BLaER1 (cell line): ENCODE measurements at regions not wholly inside any gene's neighbourhood (a gene's known extent, or its start where the extent isn't known, plus 50 kb on each side); places are given as distances from the start of the nearest gene placed in this dataset.

Source experiments
- H3K27ac ChIP-seq: shearing (Covaris generic); formaldehyde crosslinking; 2 replicates; pipeline ENCODE4 v1.8.1; 2022
- H3K27me3 ChIP-seq: shearing (Covaris generic); formaldehyde crosslinking; 2 replicates; pipeline ENCODE4 v1.8.1; 2022
- H3K36me3 ChIP-seq: shearing (Covaris generic); formaldehyde crosslinking; 2 replicates; pipeline ENCODE4 v1.8.1; 2022
- H3K4me1 ChIP-seq: shearing (Covaris generic); formaldehyde crosslinking; 2 replicates; pipeline ENCODE4 v1.8.1; 2022
- H3K4me2 ChIP-seq: shearing (Covaris generic); formaldehyde crosslinking; 2 replicates; pipeline ENCODE4 v1.8.1; 2022
- H3K4me3 ChIP-seq: shearing (Covaris generic); formaldehyde crosslinking; 2 replicates; pipeline ENCODE4 v1.8.1; 2022
- H3K9ac ChIP-seq: shearing (Covaris generic); formaldehyde crosslinking; 2 replicates; pipeline ENCODE4 v1.8.1; 2022
- H3K9me3 ChIP-seq: shearing (Covaris generic); formaldehyde crosslinking; 2 replicates; pipeline ENCODE4 v1.8.1; 2022
- H4K20me1 ChIP-seq: shearing (Covaris generic); formaldehyde crosslinking; 2 replicates; pipeline ENCODE4 v1.8.1; 2022
- Cebpa-rat ChIP-seq: shearing (Covaris generic); IDR thresholded peaks from 2 replicates; pipeline ENCODE4 v1.8.1; 2022

- Histone ChIP-seq H4K20me1 (no peaks in the 10 kb centered on the region), H3K36me3 (no peaks in the 10 kb centered on the region), H3K4me2 (no peak overlapping the region), H3K27ac (no peak overlapping the region), H3K9ac (no peak overlapping the region), H3K27me3 (no peaks in the 10 kb centered on the region), H3K4me1 (no peaks in the 10 kb centered on the region), H3K9me3 (peaks cover 8% of the 10 kb centered on the region), H3K4me3 (no peak overlapping the region)
- no peak for TF ChIP-seq Cebpa-rat
These were observed 139.9 kb upstream of the SLC22A23 start for GRCh38 chr6:3596766-3597165.

- H3K9me3 ChIP-seq, result no peaks in the 10 kb centered on the region
- TF ChIP-seq Cebpa-rat, result no peak
- no peak overlapping the region for H3K9ac ChIP-seq
- H3K4me3 ChIP-seq, result no peak overlapping the region
- no peaks in the 10 kb centered on the region for H3K36me3 ChIP-seq
- no peaks in the 10 kb centered on the region for H4K20me1 ChIP-seq
- no peaks in the 10 kb centered on the region for H3K27me3 ChIP-seq
- H3K4me2 ChIP-seq, result no peak overlapping the region
- H3K27ac ChIP-seq, result no peak overlapping the region
- no peaks in the 10 kb centered on the region for H3K4me1 ChIP-seq
These were observed 137.4 kb upstream of the SLC22A23 start for GRCh38 chr6:3594201-3594600.

DNA sequence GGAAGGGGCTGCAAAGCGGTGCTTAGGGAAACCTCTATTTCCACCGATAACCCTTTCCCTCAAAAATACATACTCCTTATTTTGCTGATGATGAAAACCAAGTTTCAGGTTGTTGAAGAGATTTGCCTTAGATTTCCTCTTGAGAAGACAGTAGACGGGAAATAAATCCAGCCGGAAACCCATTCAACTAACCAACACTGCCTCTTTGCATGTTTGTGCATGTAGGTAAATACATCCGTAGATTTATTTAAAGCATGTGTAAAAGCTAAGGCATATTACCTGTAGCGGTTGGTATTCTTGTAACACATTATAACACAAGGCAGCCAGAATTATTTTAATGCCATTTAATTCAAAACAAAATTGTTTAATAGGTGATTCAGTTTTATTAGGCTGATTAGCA lies 136.3 kb upstream of the SLC22A23 start:
- no peak for TF ChIP-seq Cebpa-rat
- no peak overlapping the region for H3K9ac ChIP-seq
- H4K20me1 ChIP-seq, result no peaks in the 10 kb centered on the region
- H3K27me3 ChIP-seq, result no peaks in the 10 kb centered on the region
- H3K4me1 ChIP-seq, result no peaks in the 10 kb centered on the region
- H3K9me3 ChIP-seq, result no peaks in the 10 kb centered on the region
- H3K4me3 ChIP-seq, result no peak overlapping the region
- no peak overlapping the region for H3K4me2 ChIP-seq
- H3K36me3 ChIP-seq, result no peaks in the 10 kb centered on the region
- no peak overlapping the region for H3K27ac ChIP-seq

GRCh38 chr6:3592371-3592941 lies 135.6 kb upstream of the SLC22A23 start:
- peaks cover 3% of the 10 kb centered on the region for H3K9me3 ChIP-seq
- H3K9ac ChIP-seq, result no peak overlapping the region
- no peaks in the 10 kb centered on the region for H3K27me3 ChIP-seq
- no peak for TF ChIP-seq Cebpa-rat
- H3K4me2 ChIP-seq, result no peak overlapping the region
- H3K36me3 ChIP-seq, result no peaks in the 10 kb centered on the region
- no peak overlapping the region for H3K4me3 ChIP-seq
- H3K27ac ChIP-seq, result no peak overlapping the region
- no peaks in the 10 kb centered on the region for H3K4me1 ChIP-seq
- H4K20me1 ChIP-seq, result no peaks in the 10 kb centered on the region

DNA sequence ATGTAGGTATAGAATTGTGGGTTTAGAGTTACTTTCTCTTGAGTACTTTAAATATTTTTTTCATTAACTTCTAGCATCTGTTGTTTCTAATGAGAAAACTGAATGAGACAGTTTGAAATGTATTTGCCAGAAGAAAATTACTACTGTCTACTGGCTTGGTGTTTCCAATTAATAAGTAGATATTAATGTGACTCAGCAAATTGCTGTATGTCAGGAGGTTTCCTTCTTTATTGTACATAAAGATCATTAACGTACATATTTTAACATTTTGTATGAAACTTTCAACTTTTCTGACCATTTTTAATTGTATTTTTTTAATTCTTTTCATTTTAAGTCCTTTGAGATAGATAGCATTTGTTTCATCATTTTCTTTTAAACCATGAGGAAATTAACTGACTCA lies 135.1 kb upstream of the SLC22A23 start:
- Histone ChIP-seq H3K9ac (no peak overlapping the region), H4K20me1 (no peaks in the 10 kb centered on the region), H3K4me2 (no peak overlapping the region), H3K27ac (no peak overlapping the region), H3K36me3 (no peaks in the 10 kb centered on the region), H3K4me3 (no peak overlapping the region), H3K4me1 (no peaks in the 10 kb centered on the region), H3K27me3 (no peaks in the 10 kb centered on the region), H3K9me3 (peaks cover 6% of the 10 kb centered on the region)
- TF ChIP-seq Cebpa-rat, result no peak

GRCh38 chr6:3587660-3588059 lies 130.8 kb upstream of the SLC22A23 start:
- peaks cover 6% of the 10 kb centered on the region for H3K9me3 ChIP-seq
- no peak overlapping the region for H3K4me3 ChIP-seq
- H3K9ac ChIP-seq, result no peak overlapping the region
- peaks cover 5% of the 10 kb centered on the region for H3K4me1 ChIP-seq
- no peak overlapping the region for H3K27ac ChIP-seq
- H3K27me3 ChIP-seq, result no peaks in the 10 kb centered on the region
- TF ChIP-seq Cebpa-rat, result no peak
- H3K4me2 ChIP-seq, result no peak overlapping the region
- no peaks in the 10 kb centered on the region for H4K20me1 ChIP-seq
- H3K36me3 ChIP-seq, result no peaks in the 10 kb centered on the region

GRCh38 chr6:3585320-3585935 lies 128.6 kb upstream of the SLC22A23 start:
- H3K27me3 ChIP-seq, result no peaks in the 10 kb centered on the region
- no peaks in the 10 kb centered on the region for H3K36me3 ChIP-seq
- TF ChIP-seq Cebpa-rat, result no peak
- peaks cover 6% of the 10 kb centered on the region for H3K9me3 ChIP-seq
- H3K4me2 ChIP-seq, result no peak overlapping the region
- no peak overlapping the region for H3K9ac ChIP-seq
- H3K4me3 ChIP-seq, result no peak overlapping the region
- no peak overlapping the region for H3K27ac ChIP-seq
- peaks cover 5% of the 10 kb centered on the region for H3K4me1 ChIP-seq
- H4K20me1 ChIP-seq, result no peaks in the 10 kb centered on the region

DNA sequence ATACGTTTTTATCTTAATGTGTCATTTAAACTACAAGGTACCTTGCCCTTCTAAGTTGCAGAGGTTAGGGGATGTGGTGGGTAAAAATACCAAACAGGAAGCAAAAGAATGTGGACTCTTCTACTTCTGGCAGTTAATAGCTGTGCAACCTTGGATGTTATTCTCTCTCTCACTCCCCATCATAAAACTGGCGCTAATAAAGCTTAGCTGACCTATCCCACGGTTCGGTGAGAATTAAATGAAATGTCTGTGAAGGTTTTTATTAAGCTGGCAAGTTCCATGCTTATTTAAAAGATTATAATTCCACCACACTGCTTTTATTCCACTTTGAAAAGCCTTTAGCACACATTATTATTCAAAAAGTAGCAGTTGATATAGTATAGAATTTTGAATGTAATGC lies 127.8 kb upstream of the SLC22A23 start:
- peaks cover 5% of the 10 kb centered on the region for H3K4me1 ChIP-seq
- H3K27ac ChIP-seq, result no peak overlapping the region
- peaks cover 6% of the 10 kb centered on the region for H3K9me3 ChIP-seq
- peak overlapping the region; percentile 5; the same call in 1 of the 2 replicates for H3K4me2 ChIP-seq
- no peaks in the 10 kb centered on the region for H3K27me3 ChIP-seq
- H3K4me3 ChIP-seq, result no peak overlapping the region
- TF ChIP-seq Cebpa-rat, result no peak
- H3K36me3 ChIP-seq, result no peaks in the 10 kb centered on the region
- no peaks in the 10 kb centered on the region for H4K20me1 ChIP-seq
- no peak overlapping the region for H3K9ac ChIP-seq

GRCh38 chr6:3581469-3581868 lies 124.6 kb upstream of the SLC22A23 start:
- H3K9me3 ChIP-seq, result no peaks in the 10 kb centered on the region
- H3K27ac ChIP-seq, result no peak overlapping the region
- H3K27me3 ChIP-seq, result no peaks in the 10 kb centered on the region
- peaks cover 18% of the 10 kb centered on the region for H3K4me1 ChIP-seq
- no peak for TF ChIP-seq Cebpa-rat
- no peak overlapping the region for H3K4me2 ChIP-seq
- H3K4me3 ChIP-seq, result no peak overlapping the region
- no peak overlapping the region for H3K9ac ChIP-seq
- no peaks in the 10 kb centered on the region for H4K20me1 ChIP-seq
- no peaks in the 10 kb centered on the region for H3K36me3 ChIP-seq

- H3K27ac ChIP-seq, result no peak overlapping the region
- no peak overlapping the region for H3K9ac ChIP-seq
- no peaks in the 10 kb centered on the region for H3K9me3 ChIP-seq
- no peak for TF ChIP-seq Cebpa-rat
- H3K4me1 ChIP-seq, result peaks cover 30% of the 10 kb centered on the region
- no peaks in the 10 kb centered on the region for H3K27me3 ChIP-seq
- no peaks in the 10 kb centered on the region for H3K36me3 ChIP-seq
- H3K4me2 ChIP-seq, result no peak overlapping the region
- H3K4me3 ChIP-seq, result no peak overlapping the region
- H4K20me1 ChIP-seq, result no peaks in the 10 kb centered on the region
These were observed 122.9 kb upstream of the SLC22A23 start for GRCh38 chr6:3579652-3580175.
